Mammary epithelial cell (primary cell): ENCODE measurements at regions not wholly inside any gene's neighbourhood (a gene's known extent, or its start where the extent isn't known, plus 50 kb on each side); places are given as distances from the start of the nearest gene placed in this dataset.

Experiments used
- CTCF ChIP-seq, 2 donors: IDR thresholded peaks in 1 of 2; conservative IDR thresholded peaks in 1 of 2; 2 replicates each; pipeline ENCODE4 v1.5.1; 2011 to 2012; ENCODE audit warnings: inconsistent platforms in 2 of 2, low read length in 2 of 2, mild to moderate bottlenecking in 2 of 2, control low read depth in 1 of 2, low read depth in 1 of 2; ENCODE audit not compliant: insufficient read depth in 1 of 2; ENCODE audit errors: extremely low read depth in 1 of 2
- EZH2 ChIP-seq: IDR thresholded peaks from 2 replicates; pipeline ENCODE4 v1.6.1; 2012; ENCODE audit warnings: low read length, inconsistent platforms, borderline replicate concordance

GRCh38 chr1:63205776-63206175 is 116.6 kb upstream of the FOXD3 start:
- TF ChIP-seq CTCF (conservative IDR thresholded peaks at IDR 0.05 in 1 of 2, IDR thresholded peaks at IDR 0.05 in 1 of 2; ENCODE audit: extremely low read depth in 1 of 2, insufficient read depth in 1 of 2, low read depth in 1 of 2, low read length in 2 of 2) (no peak), EZH2 (no peak)
